ENCODE measurements at regions not wholly inside any gene's neighbourhood (a gene's known extent, or its start where the extent isn't known, plus 50 kb on each side); places are given as distances from the start of the nearest gene placed in this dataset.

DNA sequence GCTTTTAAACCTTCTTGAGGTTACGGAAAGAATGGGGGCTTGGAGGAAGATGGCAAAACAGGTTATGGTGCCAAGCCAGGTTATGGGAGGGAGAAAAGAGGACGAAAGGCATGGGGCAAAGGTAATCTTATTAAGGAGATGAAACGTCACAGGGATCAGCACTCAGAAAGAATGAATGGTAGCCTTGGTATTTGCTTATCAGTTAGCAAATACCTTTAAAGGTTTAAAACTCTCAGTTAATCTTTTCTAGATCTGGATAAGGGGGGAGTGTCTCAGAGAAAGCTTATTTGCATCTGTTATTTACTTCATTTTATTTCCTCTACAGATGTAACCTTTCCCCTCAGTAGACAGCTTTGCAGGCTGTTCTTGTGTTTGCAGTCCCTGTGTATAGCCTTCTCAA, 55.5 kb upstream of the EEF1E1 start:
- TF ChIP-seq, protein P1, sequence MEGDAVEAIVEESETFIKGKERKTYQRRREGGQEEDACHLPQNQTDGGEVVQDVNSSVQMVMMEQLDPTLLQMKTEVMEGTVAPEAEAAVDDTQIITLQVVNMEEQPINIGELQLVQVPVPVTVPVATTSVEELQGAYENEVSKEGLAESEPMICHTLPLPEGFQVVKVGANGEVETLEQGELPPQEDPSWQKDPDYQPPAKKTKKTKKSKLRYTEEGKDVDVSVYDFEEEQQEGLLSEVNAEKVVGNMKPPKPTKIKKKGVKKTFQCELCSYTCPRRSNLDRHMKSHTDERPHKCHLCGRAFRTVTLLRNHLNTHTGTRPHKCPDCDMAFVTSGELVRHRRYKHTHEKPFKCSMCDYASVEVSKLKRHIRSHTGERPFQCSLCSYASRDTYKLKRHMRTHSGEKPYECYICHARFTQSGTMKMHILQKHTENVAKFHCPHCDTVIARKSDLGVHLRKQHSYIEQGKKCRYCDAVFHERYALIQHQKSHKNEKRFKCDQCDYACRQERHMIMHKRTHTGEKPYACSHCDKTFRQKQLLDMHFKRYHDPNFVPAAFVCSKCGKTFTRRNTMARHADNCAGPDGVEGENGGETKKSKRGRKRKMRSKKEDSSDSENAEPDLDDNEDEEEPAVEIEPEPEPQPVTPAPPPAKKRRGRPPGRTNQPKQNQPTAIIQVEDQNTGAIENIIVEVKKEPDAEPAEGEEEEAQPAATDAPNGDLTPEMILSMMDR (IDR thresholded peaks at IDR 0.05), result no peak
- TF ChIP-seq POLR2A (IDR thresholded peaks at IDR 0.05), result no peak
- no peak for TF ChIP-seq POLR2AphosphoS5 (IDR thresholded peaks at IDR 0.05)
